DOHH2 (cell line): ENCODE measurements at regions not wholly inside any gene's neighbourhood (a gene's known extent, or its start where the extent isn't known, plus 50 kb on each side); places are given as distances from the start of the nearest gene placed in this dataset.

Experiments used
- EZH2phosphoT487 ChIP-seq: fragments of 200-600 bp; sonication (generic); IDR thresholded peaks from 2 replicates; pipeline ENCODE4 v1.6.1; 2017; ENCODE audit warnings: borderline replicate concordance, mild to moderate bottlenecking, antibody characterized with exemption, low read length, moderate library complexity, mixed read lengths
- TF ChIP-seq, protein P1 (sequence below): fragments of 200-600 bp; sonication (generic); IDR thresholded peaks from one replicate; pipeline ENCODE4 v1.5.1; 2014; ENCODE audit warnings: antibody characterized with exemption, mild to moderate bottlenecking, low read depth, low read length; ENCODE audit not compliant: poor library complexity, severe bottlenecking

- TF ChIP-seq, protein P1, sequence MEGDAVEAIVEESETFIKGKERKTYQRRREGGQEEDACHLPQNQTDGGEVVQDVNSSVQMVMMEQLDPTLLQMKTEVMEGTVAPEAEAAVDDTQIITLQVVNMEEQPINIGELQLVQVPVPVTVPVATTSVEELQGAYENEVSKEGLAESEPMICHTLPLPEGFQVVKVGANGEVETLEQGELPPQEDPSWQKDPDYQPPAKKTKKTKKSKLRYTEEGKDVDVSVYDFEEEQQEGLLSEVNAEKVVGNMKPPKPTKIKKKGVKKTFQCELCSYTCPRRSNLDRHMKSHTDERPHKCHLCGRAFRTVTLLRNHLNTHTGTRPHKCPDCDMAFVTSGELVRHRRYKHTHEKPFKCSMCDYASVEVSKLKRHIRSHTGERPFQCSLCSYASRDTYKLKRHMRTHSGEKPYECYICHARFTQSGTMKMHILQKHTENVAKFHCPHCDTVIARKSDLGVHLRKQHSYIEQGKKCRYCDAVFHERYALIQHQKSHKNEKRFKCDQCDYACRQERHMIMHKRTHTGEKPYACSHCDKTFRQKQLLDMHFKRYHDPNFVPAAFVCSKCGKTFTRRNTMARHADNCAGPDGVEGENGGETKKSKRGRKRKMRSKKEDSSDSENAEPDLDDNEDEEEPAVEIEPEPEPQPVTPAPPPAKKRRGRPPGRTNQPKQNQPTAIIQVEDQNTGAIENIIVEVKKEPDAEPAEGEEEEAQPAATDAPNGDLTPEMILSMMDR, result no peak
- no peak for TF ChIP-seq EZH2phosphoT487
Observed at GRCh38 chr10:117462816-117463544, 79.6 kb upstream of the EMX2 start.
